Epithelial cell of prostate (primary cell): ENCODE measurements at regions not wholly inside any gene's neighbourhood (a gene's known extent, or its start where the extent isn't known, plus 50 kb on each side); places are given as distances from the start of the nearest gene placed in this dataset.

Experiments used
- DNase-seq: peaks from one replicate; pipeline ENCODE4 v3.0.0-alpha.2; 2011; ENCODE audit warnings: low read depth, low spot score
- H3K27ac ChIP-seq: fragments of 450-650 bp; 2 replicates; pipeline ENCODE4 v1.5.1; 2017; ENCODE audit warnings: mild to moderate bottlenecking

GRCh38 chr1:5720045-5720444 is 272.2 kb downstream of the NPHP4 start:
- H3K27ac ChIP-seq: peak overlapping the region; percentile 89
- no peak for DNase-seq

GRCh38 chr1:5718831-5719632 is 273.2 kb downstream of the NPHP4 start:
- no peak for DNase-seq
- no peak overlapping the region for H3K27ac ChIP-seq

DNA sequence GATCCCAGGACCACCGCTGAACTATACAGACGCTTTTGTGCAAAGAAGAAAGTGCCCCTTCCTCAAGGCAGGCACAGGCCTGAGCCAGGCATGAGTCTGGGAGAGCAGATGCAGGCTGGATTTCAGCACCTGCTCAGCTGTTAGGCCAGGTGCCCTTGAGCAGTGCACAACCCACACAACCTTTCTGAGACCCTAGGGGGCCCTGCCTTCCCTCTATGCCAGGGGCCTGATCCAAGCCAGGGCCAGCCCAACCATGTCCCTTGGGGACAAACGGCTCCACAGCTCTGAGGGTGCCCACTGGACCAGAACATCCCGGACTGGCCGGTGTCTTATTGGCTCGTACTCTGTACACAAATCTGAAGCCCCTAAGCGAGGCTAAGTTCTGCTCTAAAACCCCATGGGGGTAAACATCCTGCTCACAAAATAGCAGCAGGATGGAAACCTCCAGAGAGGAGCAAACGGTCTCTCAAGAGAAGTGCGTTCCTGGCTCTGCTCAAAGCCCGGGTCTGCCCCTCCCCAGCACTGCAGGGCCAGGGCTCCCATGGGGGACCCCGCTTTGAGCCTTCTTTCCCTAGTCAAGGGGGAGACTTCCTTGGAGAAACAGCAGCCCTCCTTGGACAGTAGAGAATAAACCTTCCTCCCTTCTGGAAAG is 275.1 kb downstream of the NPHP4 start:
- H3K27ac ChIP-seq: no peak overlapping the region

GRCh38 chr1:5716126-5716525 is 276.1 kb downstream of the NPHP4 start:
- no peak for DNase-seq
- H3K27ac ChIP-seq: no peak overlapping the region

More for the DNA sequence above, 275.1 kb downstream of the NPHP4 start:
- DNase-seq: no peak

DNA sequence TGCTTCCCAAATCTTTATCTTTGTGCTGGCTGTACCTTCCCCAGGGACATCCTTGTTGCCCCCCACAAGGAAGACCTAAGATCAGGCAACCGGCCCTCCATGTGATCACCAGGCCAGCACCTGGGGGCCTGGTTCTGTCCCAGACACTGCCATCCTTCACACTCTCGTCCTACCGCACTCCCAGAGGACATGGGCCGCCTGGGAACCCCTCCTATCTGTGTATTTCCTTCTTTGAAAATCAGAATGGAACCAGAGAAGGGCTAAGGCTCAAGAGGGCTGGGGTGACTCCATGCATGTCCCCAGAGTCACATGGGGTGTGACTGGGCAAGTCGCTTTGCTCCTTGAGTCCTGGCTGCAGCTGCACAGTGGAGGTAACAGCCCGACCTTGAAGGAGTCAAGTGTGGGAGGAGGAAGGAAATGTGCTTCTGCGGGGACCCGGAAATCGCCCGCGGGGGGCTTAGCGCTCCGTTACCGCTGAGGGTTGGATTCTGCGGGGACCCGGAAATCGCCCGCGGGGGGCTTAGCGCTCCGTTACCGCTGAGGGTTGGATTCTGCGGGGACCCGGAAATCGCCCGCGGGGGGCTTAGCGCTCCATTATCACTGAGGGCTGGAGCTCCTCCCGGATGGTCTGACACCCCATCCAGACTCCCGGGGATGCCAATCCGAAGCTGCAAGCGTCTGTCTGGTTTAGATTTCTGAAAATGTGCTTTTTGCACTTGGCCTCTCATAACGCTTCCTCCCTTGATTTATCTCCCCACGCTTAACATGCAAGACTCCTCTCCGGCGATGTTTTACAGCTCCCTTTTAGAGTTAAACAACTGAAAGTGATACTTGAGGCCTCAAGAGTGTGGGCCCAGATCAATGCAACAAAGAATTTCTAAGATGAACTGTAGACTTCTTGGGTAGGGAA is 278.9 kb downstream of the NPHP4 start:
- no peak overlapping the region for H3K27ac ChIP-seq
- DNase-seq: no peak

- H3K27ac ChIP-seq: no peak overlapping the region
- DNase-seq: no peak
Observed at GRCh38 chr1:5711956-5712645, 280.1 kb downstream of the NPHP4 start.

GRCh38 chr1:5711079-5711478 is 281.1 kb downstream of the NPHP4 start:
- DNase-seq: no peak
- no peak overlapping the region for H3K27ac ChIP-seq

- no peak for DNase-seq
Observed at GRCh38 chr1:5709976-5710375, 282.2 kb downstream of the NPHP4 start.

GRCh38 chr1:5709461-5709975 is 282.7 kb downstream of the NPHP4 start:
- no peak for DNase-seq
- no peak overlapping the region for H3K27ac ChIP-seq

More at GRCh38 chr1:5709976-5710375, 282.2 kb downstream of the NPHP4 start:
- H3K27ac ChIP-seq: no peak overlapping the region

GRCh38 chr1:5708346-5709245 is 283.6 kb downstream of the NPHP4 start:
- H3K27ac ChIP-seq: no peak overlapping the region
- DNase-seq: no peak

GRCh38 chr1:5707566-5708345 is 284.5 kb downstream of the NPHP4 start:
- H3K27ac ChIP-seq: no peak overlapping the region
- no peak for DNase-seq

DNA sequence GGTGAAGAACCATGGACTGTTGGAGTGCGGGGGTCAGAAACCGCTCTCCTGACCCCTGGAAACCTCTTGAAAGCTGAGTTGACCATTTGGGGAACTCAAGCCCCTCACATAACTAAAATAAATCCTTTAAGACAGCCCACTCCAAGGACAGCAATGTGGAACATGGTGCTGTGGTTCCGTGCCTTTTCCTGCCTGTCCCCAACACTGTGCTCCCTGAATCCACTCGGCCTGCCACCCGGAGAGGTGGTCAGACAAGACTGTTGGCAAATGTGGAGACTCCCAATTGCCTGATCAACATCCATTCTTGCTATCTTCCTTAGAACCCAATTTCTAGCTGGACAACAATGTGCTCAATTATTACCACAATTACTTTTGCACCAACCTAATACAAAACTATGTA is 286.0 kb downstream of the NPHP4 start:
- no peak for DNase-seq
- H3K27ac ChIP-seq: no peak overlapping the region

GRCh38 chr1:5705751-5706150 is 286.5 kb downstream of the NPHP4 start:
- no peak overlapping the region for H3K27ac ChIP-seq
- DNase-seq: no peak

DNA sequence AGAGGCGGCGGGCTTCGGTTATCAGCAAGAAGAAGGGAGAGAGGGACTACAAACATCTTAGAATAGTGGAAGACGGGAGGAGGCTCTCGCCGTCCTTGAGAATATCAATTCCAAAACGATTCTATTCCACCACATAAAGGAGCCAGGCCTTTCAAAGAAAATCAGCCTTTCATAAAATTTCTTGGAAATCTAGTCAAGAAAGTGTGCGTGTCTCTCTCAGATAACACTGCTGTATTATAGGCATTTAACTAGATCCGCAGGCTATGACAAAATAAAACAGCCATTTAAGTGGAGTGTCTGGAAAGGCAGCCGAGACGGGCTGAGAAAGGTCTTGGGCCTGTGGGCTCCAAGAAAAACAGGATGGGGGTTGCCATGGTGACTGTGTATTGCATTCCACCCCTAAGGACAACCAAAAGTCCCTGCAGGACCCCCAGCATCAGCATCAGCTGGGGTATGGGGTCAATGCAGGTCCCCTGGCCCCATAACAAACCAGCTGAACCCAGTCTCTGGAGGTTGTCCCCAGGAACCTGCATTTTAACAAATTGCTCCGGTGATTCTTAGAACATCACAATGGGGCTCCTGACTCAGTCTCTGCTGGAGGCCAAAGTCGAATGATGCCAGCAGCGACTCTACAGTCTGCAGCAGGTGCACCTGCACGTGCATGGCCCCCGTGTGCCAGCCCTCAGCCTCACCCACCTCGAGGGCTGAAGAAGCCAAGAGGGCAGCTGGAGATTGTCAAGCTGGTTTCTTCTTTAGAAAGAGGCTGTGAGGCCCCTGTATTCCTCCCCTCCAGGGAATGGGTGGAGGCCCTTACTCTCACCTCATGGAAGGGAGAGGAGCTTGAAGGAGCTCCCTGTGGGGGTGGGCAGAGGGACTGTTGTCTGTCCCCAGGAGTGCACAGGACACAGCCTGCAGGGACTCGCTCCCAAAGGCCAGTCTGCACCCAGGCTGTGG is 287.4 kb downstream of the NPHP4 start:
- H3K27ac ChIP-seq: no peak overlapping the region
- DNase-seq: no peak

- H3K27ac ChIP-seq: no peak overlapping the region
- no peak for DNase-seq
Observed at GRCh38 chr1:5701642-5702041, 290.6 kb downstream of the NPHP4 start.

DNA sequence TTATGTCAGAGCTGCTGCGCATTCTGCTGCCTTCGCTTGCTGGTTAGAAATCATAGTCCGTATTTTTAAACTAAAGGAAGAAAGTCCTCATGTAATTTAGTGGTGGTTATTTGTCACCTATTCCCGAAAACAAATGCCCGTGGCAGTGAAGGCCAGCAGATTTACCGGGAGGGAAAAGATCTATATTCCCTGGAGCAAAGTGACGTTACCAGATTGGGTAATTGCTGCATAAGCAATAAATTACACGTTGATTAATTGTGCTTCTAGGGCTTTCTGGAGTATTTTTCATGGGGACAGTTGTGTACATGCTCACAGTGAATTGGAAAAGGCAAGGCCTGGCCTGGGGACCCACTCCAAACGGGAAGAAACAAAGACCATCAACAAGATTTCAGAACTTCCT is 298.7 kb downstream of the NPHP4 start:
- H3K27ac ChIP-seq: no peak overlapping the region
- no peak for DNase-seq

DNA sequence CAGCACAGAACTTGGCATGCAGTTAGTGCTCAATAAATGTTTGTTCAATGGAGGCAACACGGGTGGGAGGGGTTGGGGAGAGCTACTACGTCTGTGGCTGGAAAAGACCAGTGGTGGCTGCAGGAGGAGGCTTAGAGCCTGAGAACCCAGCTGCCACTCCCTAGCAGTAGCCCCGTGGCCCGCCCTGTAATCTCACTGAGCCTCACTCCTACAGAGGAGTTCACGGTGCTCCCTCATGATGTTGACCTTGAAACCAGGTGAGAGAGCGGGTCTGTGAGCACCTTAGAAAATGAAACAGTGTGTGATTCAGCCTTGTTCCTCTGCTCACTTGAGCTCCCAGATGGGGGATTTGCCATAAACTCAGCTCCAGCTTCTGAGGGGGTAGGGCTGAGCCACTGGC is 299.6 kb downstream of the NPHP4 start:
- no peak for DNase-seq
- no peak overlapping the region for H3K27ac ChIP-seq
